ENCODE measurements at regions not wholly inside any gene's neighbourhood (a gene's known extent, or its start where the extent isn't known, plus 50 kb on each side); places are given as distances from the start of the nearest gene placed in this dataset.

DNA sequence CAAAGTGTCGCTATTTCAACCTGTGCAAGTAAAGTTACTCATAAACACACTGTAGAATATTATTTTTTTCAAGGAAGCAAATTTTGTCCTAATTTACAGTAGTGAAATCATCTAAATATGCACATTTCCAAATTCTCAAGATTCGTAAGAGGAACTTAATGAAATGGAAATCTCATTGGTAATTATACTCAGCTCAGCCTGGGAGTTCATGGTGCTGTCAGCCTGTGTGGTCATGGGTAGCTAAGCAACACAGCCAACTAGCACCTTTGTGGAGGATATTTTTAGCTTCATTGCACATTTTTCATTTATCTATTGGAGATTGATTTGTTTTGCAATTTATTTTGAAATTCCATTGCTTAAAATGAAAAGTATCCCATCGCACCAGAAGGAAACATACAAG lies 975.7 kb upstream of the ZEB2 start:
- no peak for DNase-seq

DNA sequence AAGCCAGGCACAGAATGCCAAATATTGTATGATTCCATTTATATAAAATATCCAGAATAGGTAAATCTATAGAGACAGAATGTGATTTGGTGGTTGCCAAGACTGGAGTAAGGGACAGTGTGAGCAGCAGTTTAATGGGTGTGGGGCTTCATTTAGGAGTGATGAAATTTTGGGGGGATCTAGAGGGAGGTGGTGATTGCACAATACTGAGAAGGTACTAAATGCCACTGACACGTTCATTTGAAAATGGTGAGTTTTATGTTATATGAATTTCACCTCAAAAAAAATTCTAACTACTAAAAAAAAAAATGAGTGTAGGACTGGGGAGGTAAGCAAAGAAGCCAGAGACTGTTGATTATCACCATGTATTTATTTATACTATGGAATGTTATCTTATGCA lies 974.5 kb upstream of the ZEB2 start:
- no peak for DNase-seq

DNA sequence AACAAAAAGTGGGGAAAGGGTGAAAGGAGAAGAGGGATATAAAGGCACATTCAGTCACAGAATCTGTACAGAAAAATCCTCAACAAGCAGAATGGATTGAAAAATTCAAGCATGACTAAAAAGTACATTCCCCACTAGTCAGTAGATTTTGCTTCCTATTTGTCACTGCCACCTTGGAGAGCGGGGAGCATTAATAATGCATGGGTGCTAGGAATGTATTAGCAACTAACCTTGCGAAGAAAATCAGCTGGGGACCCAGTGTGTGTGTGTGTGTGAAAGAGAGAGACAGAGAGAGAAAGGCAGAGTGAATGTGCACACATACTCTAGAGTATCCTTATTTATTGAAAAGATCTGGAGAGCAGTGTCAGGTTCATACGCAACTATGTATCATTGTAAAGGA lies 968.7 kb upstream of the ZEB2 start:
- DNase-seq: no peak

DNA sequence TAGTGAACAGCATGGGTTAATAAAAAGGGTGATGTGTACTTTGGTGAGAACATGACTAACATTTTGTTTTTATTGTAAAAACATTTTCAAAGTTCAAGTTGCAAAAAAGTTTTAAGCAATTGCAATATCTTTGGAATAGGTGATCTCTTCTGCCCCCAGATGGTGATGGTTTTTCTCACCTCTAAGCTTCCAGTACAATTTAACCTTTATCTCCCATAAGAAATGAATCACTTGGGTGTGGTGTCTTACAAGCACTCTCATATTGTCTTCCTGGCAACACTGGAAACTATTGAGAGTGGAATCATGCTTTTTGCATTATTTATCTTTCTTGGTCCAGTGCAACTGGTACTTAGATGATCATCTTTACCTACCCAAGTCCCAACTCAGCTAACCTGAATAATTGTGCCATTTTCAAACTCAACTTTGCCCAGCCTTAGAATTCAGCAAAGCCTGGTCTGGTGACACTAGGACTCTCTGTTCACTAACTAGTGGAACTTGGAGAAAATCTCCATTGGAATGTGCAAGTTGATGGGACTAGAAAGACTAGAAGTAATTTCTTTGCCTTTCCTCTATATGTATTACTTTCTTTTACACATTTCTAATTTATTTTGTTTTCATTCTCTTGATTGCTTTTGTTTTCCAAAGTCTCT lies 964.7 kb upstream of the ZEB2 start:
- peak; percentile 2 for DNase-seq

DNA sequence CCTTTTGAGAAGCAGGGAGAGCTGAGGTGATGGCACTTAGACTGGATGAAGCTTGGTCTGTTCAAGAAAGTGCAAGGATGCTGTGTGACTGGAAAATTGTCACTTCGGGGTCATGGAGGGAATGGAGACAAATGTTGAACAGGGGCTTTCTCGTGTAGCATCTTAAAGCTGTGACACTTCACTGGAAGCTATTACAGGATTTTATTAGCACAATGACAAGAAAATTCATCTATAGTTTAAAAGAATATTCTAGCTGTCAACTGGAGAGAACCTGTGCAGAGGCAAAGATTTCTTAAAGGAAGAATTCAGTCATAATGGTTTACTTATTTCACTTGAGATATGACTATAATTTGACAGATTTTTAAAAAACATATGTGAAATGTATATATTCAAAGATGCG lies 963.9 kb upstream of the ZEB2 start:
- no peak for DNase-seq

DNA sequence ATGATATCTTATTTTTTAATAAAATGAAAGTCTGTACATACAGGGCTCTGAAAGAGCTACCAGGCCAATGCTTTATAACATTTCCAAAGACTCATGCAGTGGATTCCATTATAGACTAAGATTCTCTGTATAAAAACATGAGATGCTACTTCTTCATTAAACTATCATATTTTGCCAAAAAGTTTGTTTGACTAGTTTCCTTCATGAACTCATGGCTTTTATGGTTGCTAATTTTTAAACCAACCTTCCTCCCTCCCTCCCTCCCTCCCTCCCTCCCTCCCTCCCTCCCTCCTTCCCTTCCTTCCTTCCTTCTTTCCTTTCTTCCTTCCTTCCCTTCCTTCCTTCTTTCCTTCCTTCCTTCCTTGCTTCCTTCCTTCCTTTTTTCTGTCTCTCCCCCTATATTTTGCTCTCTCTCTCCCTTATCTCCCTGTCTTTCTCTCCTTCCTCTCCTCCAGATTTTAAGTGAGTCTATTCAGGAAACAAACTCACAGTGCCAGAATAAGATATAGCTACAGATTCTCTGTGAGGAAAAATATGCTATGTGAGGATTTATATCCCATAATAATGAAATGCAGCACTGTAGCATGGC lies 961.5 kb upstream of the ZEB2 start:
- no peak for DNase-seq

DNA sequence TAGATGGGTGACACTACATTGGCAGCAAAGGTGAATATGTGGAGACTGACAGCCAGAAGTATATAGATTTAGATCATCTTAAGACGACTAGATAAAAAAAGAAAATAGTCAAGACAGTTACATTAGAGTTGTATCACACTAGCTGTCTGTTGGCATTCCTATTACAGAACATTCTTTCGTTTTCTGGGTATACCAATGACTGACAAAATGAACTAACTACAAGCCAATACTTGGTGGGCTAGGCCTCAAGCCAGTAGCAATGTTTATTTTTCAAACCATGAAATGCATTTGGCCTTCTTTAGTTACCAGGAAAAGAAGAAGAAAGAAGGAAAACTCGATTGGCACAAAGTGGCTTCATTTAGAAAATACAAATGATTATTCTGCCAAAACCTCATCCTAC lies 944.9 kb upstream of the ZEB2 start:
- DNase-seq: no peak

DNA sequence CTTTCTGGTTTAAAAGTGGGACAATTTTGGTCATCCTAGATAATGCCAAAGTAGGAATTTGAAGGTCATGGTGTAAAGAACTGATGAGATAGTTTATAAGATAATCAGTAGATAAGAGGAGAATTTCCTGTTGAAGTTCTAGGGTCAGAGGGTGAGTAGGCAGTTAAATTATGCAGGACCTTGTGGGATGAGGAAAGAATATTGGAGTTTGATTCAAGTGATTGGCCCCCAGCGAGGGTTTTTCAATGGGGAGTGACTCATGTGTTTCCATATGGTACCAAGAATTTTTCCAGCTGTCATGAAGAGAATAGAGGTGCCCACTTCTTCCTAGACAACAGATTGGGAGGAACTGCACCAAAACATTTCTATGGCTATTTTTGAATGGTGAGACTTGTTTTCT lies 940.2 kb upstream of the ZEB2 start:
- no peak for DNase-seq

DNA sequence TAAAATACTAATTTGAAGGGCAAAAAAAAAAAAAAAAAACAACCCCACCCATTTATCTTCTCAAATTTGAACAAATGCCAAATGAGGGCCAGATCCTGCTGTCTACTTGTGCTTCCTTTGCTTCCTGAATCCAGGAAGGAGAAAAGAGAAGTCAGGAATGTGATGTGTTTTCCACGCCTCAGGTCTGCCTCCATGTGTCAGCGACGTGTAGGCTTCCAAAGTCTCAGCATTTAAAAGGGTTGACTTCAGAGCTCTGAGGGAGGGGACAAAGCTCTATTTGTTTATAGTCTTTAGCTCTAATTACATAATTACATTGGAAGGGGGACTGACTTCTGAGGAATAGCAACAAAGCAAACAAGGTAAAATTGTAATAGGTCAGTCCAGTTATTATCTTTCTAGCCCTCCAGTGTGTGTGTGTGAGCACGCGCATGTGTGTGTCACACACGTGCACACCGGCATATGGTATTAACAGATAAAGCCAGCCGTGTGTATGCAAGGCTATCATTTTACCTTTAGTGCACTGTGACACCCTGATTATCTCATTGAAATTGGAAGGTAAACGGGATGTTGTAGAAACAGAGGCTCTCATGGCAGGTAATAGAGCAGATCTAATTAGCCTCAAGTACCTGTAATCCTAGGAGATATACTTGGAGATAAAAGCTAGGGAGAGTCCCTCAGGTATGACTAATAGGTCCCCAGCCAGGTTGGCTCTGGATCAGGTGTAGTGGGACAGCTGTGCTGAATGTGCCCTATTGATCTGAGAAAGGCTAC lies 911.4 kb upstream of the ZEB2 start:
- DNase-seq: no peak

DNA sequence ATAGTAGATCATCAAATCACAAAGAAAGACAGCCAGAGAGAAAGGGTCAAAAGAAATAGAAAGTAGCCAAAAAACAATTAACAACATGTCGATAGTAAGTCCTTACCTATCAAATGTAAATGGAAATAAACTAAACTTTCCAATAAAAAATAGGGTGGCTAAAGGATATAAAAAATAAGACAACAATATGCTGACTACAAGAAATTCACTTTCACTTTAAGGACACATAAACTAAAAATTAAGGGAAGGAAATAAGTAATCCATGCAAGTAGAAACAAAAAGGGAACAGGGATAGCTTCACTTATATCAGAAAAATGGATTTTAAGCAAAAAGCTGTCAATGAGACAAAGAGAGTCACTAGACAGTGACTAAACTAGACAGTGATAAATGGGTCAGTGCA lies 903.9 kb upstream of the ZEB2 start:
- DNase-seq: no peak

DNA sequence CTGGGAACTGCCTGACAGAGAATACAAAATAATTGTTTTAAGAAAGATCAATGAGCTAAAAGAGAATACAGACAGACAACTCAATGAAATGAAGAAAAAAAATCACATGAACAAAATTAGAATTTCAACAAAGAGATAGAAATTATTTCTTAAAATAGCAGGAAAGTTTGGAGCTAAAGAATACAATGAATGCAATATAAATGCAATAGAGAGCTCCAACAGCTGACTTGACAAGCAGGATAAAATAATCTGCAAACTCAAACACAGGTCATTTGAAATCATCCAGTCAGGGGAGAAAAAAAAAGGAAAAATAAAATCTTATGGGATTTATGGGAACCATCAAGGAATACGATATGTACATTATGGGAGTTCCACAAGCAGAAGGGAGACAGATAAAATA lies 902.7 kb upstream of the ZEB2 start:
- no peak for DNase-seq

DNA sequence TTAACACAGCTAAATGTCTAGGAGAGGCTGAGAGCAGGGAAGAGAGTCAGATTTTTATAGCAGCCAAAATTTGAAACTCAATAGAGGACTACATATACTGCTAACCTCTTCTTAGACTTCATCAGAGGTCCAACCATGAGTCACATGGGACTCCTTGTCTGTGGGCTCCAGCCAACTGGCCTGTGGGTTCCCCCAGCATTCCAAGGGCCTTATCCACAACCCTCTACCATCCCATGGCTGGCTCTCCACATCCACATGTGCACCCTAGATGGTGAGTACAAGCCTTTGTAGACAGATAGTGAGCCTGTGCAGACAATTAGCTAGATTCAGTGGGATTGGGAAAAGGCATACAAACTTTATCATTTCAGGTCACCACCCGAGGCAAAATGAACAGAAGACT lies 901.9 kb upstream of the ZEB2 start:
- no peak for DNase-seq

DNA sequence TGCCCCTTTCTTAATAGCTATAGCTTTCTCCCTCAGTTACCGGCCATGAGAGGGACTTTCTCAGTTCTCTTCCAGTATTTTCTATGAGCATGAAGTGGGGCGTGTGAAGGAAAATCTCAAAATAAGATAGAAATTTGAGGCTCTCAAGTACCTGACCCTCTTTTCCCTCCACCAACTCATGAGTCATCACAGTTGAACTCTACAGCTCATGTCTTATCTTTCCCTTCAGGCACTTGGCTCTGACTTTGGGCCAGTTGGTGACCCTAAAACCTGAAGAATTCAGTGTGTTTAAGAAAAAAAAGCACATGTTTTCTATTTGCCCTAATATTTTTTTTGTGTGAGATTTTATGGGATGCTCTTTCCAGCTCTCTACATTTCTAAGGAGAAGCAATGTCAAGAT lies 896.7 kb upstream of the ZEB2 start:
- no peak for DNase-seq

DNA sequence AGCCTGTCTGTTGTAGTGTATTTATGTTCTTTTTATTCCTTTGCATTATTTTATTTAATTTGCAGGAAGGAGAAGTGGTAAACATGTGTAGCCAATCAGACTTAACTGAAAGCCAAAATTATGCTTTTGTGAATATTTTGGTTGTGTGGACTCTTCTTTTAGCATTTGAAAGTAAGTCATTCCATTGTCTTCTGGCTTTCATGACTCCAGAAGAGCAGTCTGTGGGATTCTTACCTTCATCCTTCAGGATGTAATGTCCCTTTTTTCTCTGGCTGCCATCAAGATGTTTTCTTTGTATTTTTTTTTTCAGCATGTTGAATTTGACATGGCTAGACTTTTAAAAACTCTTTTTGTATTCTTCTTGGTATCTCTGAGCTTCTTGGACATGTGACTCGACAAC lies 895.2 kb upstream of the ZEB2 start:
- no peak for DNase-seq

DNA sequence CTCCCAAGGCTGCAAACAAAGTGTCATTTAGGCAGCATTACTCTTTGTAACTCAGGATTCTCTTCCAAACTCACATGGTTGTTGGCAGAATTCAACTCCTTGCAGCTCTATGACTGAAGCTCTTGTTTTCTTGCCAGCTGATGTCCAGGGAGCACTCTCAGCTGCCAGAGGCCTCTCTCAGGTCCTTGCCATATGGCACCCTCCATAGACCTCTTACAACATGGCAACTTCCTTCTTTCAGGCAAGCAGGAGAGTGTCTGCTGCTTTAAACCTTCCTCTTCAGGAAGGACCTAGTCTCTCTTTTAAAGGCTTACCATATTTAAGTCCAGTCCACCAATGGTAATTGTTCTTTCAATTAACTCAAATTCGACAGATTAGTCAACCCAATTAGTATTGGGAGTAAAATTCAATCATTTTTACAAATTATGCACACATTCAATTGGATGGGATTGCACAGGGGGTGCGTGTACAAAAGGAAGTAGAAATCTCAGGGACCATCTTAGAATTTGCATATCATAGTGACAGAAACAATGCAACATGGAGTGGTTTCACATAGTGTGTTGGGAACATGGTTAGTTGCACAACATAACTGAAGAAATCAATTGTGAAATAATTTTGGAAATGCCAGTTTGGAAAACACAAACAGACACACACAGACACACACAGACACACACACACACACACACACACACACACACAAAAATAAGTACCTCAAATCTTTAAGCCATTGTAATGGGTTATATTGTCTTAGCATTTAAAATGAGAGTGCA lies 893.5 kb upstream of the ZEB2 start:
- no peak for DNase-seq

DNA sequence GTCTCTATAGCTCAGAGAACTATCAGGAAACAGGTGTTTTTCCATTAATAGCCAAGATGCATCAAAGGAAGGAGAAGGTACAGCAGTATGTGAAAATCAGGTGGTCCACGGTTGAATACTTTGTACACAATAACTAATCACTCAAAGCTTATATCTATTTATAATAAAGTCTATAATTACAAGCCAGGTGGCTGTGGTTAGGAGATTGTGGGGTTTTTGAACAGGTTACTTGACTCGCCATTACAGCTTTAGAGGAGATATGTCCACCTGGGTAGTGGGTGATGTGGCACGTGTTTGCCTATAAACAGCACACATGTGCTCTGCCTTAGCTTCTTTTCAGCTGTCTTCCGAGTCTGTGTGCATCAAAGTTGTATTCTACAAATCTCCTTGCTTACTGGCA lies 892.2 kb upstream of the ZEB2 start:
- no peak for DNase-seq

DNA sequence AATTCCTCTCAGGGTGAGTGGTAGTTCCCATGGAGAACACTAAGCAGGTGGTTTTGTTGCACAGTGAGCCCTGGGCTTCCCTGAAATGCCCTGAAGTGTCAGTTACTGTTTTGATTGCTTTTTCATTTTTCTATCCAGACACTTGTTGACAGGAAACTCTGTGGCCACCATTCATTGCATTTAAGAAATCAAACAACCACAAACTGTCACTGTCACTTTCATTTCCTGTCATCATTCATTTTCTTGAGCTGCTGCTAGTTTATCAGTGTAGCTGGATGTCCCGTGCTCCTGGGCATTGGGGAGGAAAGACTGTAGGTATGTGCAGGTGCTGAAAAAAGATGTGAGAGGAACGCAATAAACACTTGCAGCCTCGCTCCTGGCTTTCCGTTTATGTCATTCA lies 891.6 kb upstream of the ZEB2 start:
- DNase-seq: peak; percentile 84

DNA sequence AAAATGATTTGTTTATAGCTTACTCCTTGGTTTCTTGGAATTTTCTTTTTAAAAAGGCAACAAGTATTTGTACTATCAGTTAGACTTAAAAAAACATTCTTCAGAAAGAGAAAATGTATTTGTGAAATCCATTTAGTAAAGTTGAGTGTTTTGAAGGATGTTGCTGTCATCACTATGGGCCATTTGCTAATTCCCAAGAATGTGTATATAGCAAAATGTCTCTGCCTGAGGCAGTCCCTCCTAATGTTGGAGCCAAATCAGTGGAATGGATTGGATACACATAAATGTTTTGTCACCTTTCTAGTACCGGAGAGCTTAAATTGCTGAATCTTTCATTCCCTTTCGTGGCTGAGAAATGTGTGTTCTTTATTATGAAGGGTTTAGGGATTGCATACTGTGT lies 890.2 kb upstream of the ZEB2 start:
- DNase-seq: no peak

DNA sequence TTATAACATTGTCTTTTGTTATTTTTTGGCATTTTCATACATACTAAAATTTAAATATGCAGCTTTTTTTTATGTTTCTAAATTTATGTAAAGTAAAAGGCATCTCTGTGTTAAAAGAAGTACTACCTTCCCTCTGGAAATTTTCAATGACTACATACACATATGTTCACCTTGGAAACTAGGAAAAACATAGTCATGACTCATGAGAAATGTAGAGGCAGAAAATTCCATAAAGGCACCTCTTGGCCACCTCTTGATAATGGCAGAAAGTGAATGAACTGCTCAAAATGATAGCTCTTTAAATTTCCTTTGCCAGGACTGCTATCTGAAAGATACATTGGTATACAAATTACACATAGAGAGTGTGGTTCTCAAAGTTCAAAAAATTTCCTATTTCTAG lies 889.1 kb upstream of the ZEB2 start:
- no peak for DNase-seq

DNA sequence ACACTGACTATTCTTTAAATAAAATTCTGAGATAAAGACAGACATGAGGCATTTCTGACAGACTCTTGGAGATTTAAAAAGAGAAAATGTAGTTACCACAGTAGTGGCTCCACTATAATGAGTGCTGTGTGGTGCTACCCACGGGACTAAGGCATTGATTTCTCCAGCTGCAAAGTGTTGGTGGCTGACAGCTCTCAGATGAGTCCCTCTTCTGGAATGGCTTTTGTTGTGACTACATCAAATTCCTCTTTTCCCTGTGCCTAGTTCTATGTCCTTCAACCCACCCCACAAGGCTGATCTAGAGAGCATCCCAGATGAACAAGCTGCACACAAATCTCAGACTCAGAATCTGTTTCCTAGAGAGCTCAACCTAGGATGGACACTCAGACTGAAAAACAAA lies 884.8 kb upstream of the ZEB2 start:
- DNase-seq: no peak

DNA sequence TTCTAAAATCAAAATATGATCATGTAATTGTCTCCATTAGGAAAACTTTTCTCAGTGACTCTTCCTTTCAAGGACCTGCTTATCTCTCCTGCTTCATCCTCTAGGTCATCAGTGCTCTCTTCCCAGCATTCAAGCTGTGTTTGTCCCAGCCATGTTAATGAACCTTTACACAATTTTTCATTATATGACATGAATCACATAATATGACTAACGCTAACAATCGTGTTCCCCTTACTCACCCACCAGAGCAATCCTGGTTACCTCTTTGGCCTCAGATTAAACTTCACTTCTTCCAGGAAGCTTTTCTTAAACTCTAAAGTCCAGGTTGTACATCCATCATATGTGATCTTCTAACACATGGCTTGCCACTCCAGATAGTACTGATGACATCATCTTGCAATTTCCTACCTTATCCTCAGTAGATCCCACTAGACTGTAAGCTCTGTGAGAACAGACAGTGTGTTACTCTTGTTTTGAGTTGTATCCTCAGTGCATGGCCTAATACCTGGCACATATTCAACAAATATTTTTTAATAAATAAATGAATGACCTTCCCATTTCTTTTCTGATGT lies 882.9 kb upstream of the ZEB2 start:
- DNase-seq: no peak

DNA sequence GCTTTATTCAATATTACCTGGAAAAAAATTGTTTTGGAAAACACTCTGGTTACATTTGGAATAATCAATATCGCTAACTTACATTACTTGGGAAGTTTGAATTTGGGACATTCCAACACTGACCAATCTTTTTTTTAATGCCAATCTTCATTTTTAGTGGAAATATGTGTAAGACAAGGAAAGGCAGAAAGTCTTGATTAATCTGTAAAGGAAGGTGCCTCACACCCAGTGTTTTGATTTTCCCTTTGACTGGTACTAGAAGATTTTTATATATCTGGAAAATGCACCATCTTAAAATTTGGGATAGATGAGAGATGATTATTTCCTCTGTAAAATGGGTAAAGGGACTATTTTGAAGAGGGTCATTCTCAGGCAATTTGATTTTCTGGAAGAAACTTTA lies 879.2 kb upstream of the ZEB2 start:
- DNase-seq: no peak

DNA sequence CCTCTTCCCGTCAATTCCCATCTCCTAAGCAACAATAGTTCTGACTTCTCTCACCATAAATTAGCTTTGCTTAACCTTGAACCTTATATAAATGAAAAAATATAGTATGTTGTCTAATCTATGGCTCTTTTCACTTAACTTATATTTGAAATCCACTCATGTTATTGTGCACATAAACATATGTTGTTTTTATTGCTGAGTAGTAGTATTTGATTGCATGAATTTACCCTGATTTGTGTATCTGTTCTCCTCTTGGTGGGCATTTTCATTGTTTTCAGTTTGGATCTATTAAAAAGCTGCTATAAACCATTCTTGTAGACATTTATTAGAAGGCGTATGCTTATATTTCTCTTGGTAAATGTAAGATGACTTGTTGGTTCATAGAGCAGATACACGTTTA lies 874.3 kb upstream of the ZEB2 start:
- DNase-seq: no peak

DNA sequence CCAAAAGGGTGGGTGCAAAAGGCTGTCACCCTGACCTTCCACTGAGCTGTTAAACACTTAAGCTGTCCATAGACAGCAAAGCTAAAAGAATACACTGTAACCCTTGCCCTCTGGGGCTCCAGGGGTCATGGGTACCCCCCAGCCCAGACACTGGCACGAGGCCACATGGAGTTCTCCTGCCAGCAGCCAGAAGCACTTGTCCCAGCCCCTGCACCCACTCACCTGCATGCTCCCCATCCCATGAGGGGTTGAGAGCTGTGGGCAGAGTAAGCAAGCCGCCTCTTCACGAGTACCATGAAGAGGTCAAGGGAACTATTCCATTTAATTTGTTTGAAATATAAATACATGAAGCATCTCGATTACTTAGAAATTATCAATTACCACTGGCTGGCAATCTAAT lies 867.1 kb upstream of the ZEB2 start:
- no peak for DNase-seq
